GM18507 (cell line): ENCODE measurements at regions not wholly inside any gene's neighbourhood (a gene's known extent, or its start where the extent isn't known, plus 50 kb on each side); places are given as distances from the start of the nearest gene placed in this dataset.
A peak's percentile ranks its signal among the peaks of the same experiment; 100 is the strongest.

Experiments used
- DNase-seq: peaks from one replicate; pipeline ENCODE4 v3.0.0; 2011; ENCODE audit warnings: low read depth; ENCODE audit not compliant: insufficient read length; ENCODE audit errors: extremely low spot score
- FAIRE-seq: peaks from 2 replicates; lab custom pipeline; 2011; peaks lifted over from hg19 to GRCh38; lab: Jason Lieb, UNC

GRCh38 chr1:101316256-101316655, 79.4 kb downstream of the S1PR1 start:
- no peak for DNase-seq
- FAIRE-seq: peak; percentile 26

GRCh38 chr1:101316799-101317198, 80.0 kb downstream of the S1PR1 start:
- DNase-seq (no peak), FAIRE-seq (no peak)

GRCh38 chr1:101317590-101317989, 80.8 kb downstream of the S1PR1 start:
- no peak for DNase-seq

DNA sequence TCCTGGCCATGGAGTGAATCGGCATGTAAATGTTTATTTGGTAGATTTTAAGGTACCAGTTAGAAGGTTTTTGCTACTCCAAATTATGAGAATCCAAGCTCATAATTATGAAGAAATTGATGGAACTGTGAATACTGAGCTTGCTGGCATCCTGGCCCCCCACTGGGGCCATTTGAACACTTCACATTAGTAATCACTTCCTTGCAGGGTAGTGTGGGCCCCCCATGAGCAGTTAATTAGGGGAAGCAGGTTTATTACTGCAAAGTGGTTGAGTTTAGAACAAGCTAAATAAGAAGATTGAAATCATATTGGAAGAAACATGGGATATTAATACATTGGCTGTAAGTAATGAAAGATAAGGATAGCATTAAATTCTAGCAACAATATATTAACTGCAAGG, 86.7 kb downstream of the S1PR1 start:
- DNase-seq (no peak), FAIRE-seq (no peak)

More at GRCh38 chr1:101317590-101317989, 80.8 kb downstream of the S1PR1 start:
- FAIRE-seq: no peak

DNA sequence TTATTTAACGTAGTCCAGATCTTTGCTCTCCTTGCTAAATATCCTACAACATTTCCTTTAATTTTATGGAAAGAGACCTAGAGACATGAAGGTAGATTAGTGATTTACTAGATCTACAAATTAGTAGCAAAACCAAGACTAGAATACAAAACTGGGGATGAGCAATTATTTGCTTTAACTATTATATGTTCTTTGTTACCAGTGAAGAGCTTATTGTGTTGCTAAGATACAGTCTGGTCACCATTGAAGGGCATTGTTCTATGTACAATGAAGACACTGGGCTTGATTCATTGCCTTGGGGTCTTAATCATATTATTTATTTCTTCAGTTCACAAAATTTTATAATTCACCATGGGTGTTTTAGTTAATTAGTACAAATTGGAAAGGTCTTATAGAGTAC, 88.3 kb downstream of the S1PR1 start:
- peak; percentile 56 for FAIRE-seq
- no peak for DNase-seq

DNA sequence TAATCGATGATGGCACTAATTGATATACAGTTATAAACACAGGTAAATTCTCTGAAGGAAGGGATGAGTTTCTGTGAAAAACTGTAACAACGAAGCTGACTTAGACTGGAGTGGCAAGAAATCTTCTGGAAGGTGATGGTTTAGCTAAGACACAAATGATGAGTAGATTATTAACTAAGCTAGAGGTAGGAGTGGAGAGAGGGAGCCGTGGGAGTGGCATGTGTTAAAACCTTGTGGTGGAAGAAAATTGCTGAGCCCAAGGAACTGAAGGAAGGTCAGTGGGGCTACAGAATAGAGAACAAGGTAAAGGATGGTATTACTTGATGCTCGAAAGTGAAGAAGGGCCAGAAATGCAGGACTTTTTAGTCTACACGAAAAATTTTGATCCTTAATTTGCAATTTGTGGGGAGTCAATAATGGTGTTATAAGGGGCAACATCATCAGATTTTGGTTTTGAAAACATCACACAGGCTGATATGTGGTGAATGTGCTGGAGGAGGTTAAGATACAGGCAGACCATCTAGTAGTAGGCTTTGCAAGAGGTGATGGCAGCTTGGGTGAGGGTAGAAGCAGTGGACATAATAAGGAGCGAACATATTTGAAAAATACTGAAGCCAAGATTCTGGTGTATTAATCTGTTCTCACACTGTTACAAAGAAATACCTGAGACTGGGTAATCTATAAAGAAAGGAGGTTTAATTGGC, 93.8 kb downstream of the S1PR1 start:
- DNase-seq (no peak), FAIRE-seq (no peak)

DNA sequence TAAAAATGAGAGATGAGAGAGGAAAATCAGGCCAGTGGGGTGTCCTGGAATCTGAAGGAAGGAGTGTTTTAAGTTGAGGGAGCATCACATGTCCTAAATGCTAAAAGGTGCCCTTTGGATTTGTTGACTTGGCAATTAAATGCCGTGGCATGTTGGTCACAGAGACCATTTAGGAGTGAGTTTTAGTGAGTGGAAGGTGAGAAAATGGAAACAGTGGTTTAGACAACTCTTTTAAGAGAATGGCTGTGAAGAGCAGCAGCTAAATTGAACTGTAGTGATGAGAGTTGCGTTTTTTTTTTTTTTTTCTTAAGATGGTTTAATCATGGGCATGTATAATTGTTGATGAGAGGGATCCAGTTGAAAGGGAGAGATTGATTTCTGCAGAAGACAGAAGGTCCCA, 95.0 kb downstream of the S1PR1 start:
- DNase-seq: no peak
- FAIRE-seq: no peak

DNA sequence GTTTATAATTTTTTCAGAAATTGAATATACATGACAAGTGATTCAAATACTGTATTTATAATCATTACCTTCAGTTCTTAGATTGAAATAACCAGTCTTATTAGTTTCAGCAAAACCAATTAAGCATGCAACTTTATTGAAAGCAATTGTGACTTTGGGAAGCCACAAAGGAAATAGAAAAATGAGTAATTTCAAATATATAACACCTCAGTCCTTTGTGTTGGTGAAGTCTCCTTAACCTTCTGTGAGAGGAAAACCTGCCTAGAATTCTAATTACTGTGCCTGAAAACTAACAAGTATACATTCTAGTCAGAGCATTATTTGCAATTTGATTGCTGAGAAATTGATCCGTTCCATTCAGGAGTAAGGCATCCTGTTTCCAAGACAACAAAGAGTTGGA, 95.8 kb downstream of the S1PR1 start:
- no peak for DNase-seq
- no peak for FAIRE-seq

GRCh38 chr1:101333186-101333585, 96.4 kb downstream of the S1PR1 start:
- no peak for FAIRE-seq
- no peak for DNase-seq

- DNase-seq: no peak
- FAIRE-seq: no peak
Observed at GRCh38 chr1:101337968-101338367, 101.1 kb downstream of the S1PR1 start.

DNA sequence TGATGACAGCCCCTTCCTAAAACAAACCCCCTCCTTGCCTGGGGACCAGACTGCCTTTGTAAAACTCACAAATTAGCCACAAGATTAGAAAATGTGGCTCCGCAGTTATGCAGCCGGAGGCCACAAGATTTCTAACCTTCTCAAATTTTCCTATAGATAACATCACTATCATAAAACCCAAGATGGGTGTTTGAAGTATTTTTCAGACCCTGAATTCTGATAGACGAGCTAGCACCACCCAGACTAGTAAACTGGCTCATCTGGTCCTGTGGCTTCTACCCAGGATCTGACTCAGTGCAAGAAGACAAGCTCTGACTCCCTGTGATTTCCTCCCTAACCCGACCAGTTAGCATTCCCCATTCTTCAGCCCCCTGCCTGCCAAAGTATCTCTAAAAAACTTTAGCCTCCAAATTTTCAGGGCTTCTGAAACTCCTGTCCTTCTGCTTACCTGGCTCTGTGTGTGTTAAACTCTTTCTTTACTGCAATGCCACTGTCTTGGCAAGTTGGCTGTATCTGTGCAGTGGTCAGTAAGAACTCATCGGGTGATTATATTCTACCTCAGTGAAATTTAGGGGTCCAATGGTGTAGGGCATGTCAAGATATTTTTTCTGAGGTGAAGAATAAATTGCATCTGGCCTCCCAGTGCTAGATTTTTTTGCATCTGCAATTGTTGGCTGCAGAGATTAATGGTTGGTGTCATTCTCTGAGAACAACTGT, 102.1 kb downstream of the S1PR1 start:
- FAIRE-seq (no peak), DNase-seq (no peak)

DNA sequence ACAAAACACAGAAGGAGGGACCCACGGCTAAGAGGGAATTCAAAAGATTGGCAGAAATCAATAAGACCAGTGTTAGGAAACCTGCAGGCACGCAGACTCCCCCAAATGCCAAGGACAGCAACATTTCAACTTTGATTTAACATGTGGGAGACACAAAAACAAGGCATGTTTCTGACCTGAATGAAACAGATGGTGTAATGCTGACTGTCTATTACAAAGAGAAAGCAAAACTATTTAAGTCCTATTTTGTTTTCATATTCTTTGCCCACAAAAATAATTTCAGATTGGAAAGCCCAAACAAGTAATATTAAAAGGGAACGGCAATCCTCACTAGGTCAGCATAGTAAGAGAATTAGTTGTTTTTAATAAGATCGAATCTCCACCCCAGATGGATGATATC, 107.9 kb downstream of the S1PR1 start:
- DNase-seq: no peak
- FAIRE-seq: peak; percentile 62

DNA sequence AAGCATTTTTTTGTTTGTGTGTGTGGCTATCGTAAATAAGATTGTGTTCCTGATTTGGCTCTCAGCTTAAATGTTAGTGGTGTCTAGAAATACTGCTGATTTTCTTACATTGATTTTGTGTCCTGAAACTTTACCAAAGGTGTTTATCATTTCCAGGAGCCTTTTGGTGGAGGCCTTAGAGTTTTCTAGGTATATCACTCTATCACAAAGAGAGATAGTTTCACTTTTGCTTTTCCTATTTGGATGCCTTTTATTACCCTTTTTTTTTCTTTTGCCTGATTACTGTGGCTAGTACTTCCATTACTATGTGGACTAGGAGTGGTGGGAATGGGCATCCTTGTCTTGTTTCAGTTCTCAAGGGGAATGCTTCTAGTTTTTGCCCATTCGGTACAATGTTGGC, 109.6 kb downstream of the S1PR1 start:
- no peak for FAIRE-seq

DNA sequence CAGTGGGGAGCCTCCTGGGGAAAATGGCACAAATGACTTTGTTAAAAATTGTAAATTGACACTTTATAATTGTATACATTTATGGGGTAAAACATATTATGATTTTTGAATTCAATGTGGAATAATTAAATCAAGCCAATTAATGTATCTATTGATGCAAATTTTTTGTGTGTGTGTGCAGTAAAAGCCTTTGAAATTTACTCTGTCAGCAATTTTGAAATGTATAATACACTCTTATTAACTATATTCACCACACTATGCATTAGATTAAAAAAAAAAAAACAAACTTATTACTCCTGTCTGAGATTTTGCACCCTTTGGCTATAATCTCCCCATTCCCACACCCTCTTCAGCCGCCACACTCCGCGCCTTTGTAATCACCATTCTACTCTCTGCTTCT, 119.2 kb downstream of the S1PR1 start:
- FAIRE-seq (no peak), DNase-seq (no peak)

More for the DNA sequence above, 109.6 kb downstream of the S1PR1 start:
- DNase-seq: no peak

- DNase-seq (no peak), FAIRE-seq (peak; percentile 57)
Observed at GRCh38 chr1:101356604-101357443, 120.0 kb downstream of the S1PR1 start.

DNA sequence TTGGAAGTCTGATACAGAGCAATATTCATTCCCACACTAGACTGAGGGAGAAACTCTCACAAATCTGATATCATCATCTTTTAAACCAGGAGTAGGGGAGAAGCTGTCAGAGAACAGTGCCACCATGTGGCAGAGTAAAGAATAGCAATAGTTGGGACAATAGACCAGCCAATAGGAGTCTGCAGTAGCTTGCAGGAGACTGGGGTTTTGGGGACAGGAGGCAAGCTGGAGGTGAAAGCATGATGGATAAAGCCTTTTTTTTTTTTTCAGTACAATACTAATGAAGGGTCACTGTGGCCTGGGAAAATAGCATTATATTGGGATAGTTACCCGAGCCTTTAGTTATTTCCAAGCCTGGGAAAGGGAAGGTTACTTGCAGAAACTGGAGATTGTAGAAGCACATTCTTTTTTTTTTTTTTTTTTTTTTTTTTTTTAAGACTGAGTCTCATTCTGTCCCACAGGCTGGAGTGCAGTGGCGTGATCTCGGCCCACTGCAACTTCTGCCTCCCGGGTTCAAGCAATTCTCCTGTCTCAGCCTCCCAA, 120.7 kb downstream of the S1PR1 start:
- peak; percentile 97 for FAIRE-seq
- peak; percentile 43 for DNase-seq

DNA sequence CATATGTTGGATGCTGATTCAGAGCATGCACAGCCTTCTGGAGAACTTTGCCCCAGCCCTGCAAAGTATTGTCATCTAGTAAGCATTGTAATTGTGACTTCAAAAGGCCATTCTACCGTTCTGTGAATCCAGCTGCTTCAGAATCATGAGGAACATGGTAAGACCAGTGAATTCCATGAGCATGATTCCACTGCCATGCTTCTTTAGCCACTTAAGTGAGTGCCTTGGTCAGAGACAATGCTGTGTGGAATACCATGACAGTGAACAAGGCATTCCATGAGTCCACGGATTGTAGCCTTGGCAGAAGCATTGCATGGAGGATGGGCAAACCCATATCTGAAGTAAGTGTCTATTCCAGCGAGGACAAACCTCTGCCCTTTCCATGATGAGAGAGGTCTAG, 123.7 kb downstream of the S1PR1 start:
- no peak for DNase-seq
- FAIRE-seq: no peak

DNA sequence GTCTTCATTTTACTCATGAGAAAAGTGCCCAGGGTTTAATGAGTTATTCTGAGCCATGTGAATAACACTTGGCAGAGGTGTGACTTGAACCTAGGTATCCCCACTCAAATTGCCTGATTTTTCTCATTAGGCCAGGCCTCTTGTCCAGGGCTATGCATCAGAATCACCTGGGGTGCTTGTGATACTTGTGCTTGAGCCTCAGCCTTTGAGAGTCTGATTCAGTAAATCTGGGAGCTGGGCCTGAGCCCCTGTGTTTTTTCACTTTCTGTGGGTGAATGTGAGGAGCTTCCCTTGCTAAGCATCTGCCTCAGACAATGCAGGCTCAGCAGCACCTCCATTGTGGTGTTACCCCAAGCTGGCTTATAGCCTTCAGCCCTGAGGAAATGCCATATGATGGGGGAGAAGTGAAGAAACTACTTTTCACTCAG, 127.1 kb downstream of the S1PR1 start:
- FAIRE-seq (peak; percentile 73), DNase-seq (no peak)

GRCh38 chr1:101364370-101365120, 127.7 kb downstream of the S1PR1 start:
- peak; percentile 18 for FAIRE-seq

More at GRCh38 chr1:101364370-101365120, 127.7 kb downstream of the S1PR1 start:
- DNase-seq: no peak
